HL-60 (cell line): ENCODE measurements at regions not wholly inside any gene's neighbourhood (a gene's known extent, or its start where the extent isn't known, plus 50 kb on each side); places are given as distances from the start of the nearest gene placed in this dataset.

Experiments
- CTCF ChIP-seq: IDR thresholded peaks from one replicate; pipeline ENCODE4 v1.5.1; 2011; ENCODE audit warnings: low read length, control low read depth, inconsistent platforms; ENCODE audit not compliant: insufficient read depth
- POLR2AphosphoS5 ChIP-seq: IDR thresholded peaks from 2 replicates; pipeline ENCODE4 v1.6.1; 2012; ENCODE audit warnings: low read depth
- TF ChIP-seq, protein P1 (sequence below): IDR thresholded peaks from 2 replicates; pipeline ENCODE4 v1.6.1; 2012; ENCODE audit warnings: low read depth; ENCODE audit not compliant: insufficient replicate concordance

DNA sequence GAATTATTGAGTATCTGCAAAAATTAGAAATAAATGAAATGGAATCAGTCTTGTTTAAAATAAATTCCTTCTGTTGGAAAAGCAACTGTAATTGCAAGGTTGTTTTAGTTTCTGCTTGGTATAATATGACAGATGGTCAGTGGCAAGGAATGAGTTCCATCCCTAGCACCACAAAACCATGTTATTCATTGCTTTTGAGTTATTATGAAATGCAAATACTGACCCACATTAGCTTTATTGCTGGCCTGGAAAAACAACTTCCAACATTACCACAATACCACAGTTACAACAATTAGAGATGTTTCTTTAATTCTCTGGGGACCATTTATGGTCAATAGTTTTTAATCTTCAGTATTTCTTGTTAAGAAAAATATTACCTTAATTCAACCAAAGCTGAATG, 194.4 kb downstream of the TMA16 start:
- no peak for TF ChIP-seq CTCF
- TF ChIP-seq POLR2AphosphoS5, result no peak
- TF ChIP-seq, protein P1, sequence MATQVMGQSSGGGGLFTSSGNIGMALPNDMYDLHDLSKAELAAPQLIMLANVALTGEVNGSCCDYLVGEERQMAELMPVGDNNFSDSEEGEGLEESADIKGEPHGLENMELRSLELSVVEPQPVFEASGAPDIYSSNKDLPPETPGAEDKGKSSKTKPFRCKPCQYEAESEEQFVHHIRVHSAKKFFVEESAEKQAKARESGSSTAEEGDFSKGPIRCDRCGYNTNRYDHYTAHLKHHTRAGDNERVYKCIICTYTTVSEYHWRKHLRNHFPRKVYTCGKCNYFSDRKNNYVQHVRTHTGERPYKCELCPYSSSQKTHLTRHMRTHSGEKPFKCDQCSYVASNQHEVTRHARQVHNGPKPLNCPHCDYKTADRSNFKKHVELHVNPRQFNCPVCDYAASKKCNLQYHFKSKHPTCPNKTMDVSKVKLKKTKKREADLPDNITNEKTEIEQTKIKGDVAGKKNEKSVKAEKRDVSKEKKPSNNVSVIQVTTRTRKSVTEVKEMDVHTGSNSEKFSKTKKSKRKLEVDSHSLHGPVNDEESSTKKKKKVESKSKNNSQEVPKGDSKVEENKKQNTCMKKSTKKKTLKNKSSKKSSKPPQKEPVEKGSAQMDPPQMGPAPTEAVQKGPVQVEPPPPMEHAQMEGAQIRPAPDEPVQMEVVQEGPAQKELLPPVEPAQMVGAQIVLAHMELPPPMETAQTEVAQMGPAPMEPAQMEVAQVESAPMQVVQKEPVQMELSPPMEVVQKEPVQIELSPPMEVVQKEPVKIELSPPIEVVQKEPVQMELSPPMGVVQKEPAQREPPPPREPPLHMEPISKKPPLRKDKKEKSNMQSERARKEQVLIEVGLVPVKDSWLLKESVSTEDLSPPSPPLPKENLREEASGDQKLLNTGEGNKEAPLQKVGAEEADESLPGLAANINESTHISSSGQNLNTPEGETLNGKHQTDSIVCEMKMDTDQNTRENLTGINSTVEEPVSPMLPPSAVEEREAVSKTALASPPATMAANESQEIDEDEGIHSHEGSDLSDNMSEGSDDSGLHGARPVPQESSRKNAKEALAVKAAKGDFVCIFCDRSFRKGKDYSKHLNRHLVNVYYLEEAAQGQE, result no peak
